ENCODE measurements at regions not wholly inside any gene's neighbourhood (a gene's known extent, or its start where the extent isn't known, plus 50 kb on each side); places are given as distances from the start of the nearest gene placed in this dataset.

DNA sequence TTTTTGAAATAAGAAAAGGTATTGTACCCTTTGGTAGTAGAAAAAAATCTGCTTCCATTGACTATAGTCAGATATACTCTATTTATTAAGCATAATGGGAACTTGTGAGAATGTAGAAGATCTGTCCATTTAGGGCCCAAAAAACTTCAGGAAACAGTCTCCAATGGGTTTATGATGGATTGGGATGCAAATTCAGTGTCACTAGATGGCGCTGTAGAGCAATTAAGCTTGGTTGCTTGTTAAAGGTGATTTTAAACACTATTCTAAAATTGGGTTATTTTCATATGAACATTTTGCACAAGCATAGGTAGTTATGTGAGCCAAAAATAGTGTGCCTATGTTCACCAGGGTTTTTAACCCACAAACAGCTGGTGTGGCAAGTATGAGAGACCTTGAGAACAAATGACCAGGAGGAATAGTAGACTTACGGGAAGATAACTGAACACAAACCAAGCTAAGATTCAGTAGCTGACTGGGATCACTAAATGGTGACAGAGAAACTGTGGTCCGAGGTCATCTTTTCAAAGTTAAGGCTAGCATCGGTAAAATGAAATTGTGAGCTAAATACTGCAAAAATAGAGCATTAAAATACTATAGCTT, 80.3 kb upstream of the LSM6 start:
- TF ChIP-seq, protein P1, sequence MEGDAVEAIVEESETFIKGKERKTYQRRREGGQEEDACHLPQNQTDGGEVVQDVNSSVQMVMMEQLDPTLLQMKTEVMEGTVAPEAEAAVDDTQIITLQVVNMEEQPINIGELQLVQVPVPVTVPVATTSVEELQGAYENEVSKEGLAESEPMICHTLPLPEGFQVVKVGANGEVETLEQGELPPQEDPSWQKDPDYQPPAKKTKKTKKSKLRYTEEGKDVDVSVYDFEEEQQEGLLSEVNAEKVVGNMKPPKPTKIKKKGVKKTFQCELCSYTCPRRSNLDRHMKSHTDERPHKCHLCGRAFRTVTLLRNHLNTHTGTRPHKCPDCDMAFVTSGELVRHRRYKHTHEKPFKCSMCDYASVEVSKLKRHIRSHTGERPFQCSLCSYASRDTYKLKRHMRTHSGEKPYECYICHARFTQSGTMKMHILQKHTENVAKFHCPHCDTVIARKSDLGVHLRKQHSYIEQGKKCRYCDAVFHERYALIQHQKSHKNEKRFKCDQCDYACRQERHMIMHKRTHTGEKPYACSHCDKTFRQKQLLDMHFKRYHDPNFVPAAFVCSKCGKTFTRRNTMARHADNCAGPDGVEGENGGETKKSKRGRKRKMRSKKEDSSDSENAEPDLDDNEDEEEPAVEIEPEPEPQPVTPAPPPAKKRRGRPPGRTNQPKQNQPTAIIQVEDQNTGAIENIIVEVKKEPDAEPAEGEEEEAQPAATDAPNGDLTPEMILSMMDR (IDR thresholded peaks at IDR 0.05): peak; percentile 71
- TF ChIP-seq EZH2 (IDR thresholded peaks at IDR 0.05; ENCODE audit: borderline replicate concordance, insufficient read depth, low read depth, low read length, poor library complexity, severe bottlenecking): no peak
